Stimulated activated CD4-positive, alpha-beta T cell treated with anti-CD3 and anti-CD28 coated beads, Interleukin-2, amount 100 ng/mL, for 24 hours (primary cell): ENCODE measurements at regions not wholly inside any gene's neighbourhood (a gene's known extent, or its start where the extent isn't known, plus 50 kb on each side); places are given as distances from the start of the nearest gene placed in this dataset.
"Not testable (repeated sequence)": the region's sequence is repeated elsewhere in the genome, so short reads cannot be mapped to it uniquely, and the experiment has no call there.

Experiments
- DNase-seq, 2 donors: peaks; one replicate each; pipeline ENCODE4 v3.0.0-alpha.2; 2020

- DNase-seq: not testable (repeated sequence)
These were observed 63.5 kb downstream of the UNC93B1 start for GRCh38 chr11:67940440-67940839.

DNA sequence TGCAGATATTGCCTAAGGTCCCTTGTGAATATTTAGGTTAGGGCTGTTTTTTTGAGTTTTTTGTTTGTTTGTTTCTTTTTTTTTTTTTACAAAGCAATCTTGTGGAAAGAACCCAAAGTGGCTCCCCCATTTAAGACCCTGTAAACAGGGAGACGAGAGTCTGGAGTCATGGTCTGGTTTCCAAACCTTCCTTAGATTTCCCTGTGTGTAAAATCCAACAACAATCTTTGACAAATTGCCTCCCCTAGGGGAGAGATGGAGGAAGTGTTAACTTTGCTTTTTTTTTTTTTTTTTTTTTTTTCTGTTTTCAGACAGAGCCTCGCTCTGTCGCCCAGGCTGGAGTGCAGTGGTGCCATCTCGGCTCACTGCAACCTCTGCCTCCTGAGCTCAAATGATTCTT lies 64.9 kb downstream of the UNC93B1 start:
- not testable (repeated sequence) for DNase-seq

- DNase-seq: not testable (repeated sequence)
These were observed 65.5 kb downstream of the UNC93B1 start for GRCh38 chr11:67938371-67938770.

- not testable (repeated sequence) for DNase-seq
These were observed 80.3 kb downstream of the UNC93B1 start for GRCh38 chr11:67923565-67923964.

GRCh38 chr11:67920546-67920945 lies 83.4 kb downstream of the UNC93B1 start:
- peak; percentile 21 to 50 for DNase-seq

GRCh38 chr11:67912184-67912583 lies 91.7 kb downstream of the UNC93B1 start:
- not testable (repeated sequence) for DNase-seq

DNA sequence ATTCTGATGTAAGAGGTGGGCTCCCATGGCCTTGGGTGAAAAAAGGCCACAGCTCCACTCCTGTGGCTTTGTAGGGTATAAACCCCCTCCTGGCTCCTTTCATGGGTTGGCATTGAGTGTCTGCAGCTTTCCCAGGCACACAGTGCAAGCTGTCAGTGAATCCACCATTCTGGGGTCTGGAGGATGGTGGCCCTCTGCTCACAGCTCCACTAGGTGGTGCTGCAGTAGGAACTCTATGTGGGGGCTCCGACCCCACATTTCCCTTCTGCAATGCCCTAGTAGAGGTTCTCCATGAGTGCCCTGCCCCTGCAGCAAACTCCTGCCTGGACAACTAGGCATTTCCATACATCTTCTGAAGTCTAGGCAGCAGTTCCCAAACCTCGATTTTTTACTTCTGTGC lies 92.7 kb downstream of the UNC93B1 start:
- DNase-seq: not testable (repeated sequence)

DNA sequence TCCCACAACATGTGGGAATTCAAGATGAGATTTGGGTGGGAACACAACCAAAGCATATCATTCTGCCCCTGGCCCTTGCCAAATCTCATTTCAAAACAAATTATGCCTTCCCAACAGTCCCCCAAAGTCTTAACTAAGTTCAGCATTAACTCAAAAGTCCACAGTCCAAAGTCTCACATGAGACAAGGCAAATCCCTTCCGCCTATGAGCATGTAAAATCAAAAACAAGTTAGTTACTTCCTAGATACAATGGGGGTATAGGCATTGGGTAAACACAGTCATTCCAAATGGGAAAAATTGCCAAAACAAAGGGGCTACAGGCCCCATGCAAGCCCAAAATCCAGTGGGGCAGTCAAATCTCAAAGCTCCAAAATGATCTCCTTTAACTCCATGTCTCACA lies 93.1 kb downstream of the UNC93B1 start:
- DNase-seq: not testable (repeated sequence)

- not testable (repeated sequence) for DNase-seq
These were observed 96.9 kb downstream of the UNC93B1 start for GRCh38 chr11:67906969-67907368.

GRCh38 chr11:67899462-67899861 lies 104.4 kb downstream of the UNC93B1 start:
- DNase-seq: not testable (repeated sequence)

- DNase-seq: not testable (repeated sequence)
These were observed 110.4 kb downstream of the UNC93B1 start for GRCh38 chr11:67893487-67893886.

DNA sequence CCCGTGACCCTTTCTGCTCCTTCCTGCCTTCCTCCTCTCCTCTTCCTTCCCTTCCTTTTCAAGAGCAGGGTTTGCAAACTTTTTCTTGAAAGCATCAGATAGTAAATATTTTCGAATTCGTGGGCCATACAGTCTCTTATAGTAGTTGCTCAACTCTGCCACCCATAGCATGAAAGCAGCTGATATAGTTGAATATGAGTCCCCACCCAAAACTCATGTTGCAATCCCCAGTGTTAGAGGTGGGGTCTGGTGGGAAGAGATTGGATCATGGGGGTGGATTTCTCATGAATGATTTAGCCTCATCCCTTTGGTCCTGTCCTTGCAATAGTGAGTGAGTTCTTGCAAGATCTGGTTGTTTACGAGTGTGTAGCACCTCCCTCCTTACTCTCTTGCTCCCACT lies 114.3 kb downstream of the UNC93B1 start:
- not testable (repeated sequence) for DNase-seq

DNA sequence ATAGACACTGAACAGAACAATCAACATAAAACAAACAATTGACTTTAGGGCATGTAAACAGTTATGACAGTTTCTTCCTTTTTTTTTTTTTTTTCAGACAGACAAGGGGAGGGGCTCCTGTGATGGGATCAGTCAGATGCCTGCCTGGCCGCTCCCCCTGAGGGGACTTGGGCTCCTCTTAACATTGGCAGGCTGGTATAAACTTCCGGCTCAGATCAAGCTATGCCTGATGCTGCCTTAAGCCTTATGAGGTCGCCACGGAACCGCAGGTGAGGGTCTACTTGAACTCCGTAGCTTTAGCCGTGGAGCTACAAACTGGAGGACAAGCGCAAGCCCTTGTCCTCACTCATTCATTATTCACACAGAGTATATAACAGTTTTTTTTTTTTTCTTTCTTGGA lies 115.8 kb downstream of the UNC93B1 start:
- DNase-seq: not testable (repeated sequence)

DNA sequence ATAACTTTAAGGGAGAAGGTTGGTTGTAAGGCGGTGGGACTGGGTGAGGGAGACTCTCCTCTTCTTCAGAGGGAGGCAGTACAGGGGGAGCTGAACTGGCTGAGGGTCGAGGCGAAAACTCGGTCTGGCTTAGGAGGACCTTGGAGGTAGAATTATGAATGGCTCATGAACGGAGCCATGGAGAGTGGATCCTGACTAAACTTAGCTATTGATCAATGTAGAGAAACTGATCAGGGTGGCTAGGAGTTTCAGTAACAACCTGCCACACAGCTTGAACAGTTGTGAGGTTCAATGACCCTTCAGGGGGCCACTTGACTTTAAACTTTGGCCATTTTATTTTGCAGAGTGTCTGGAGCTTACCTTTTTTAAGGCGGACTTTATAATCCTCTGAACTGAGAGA lies 117.2 kb downstream of the UNC93B1 start:
- not testable (repeated sequence) for DNase-seq

DNA sequence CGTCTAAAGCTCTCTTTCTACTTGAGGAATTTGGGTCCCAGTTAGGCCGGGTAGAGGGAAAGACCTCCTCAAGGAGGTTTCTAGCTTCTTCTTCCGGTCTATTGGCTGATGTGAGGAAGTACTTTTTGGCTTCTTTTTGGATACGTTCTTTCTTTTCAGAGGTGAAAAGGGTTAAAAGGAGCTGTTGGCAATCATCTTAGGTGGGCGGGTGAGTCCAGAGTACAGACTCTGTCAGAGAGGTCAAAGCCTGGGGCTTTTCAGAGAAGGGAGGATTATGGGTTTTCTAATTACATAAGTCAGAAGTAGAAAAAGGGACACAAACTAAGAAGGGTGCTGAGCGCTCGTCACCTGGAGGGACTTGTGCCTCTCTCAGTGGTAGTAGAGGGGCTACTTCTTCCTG lies 117.7 kb downstream of the UNC93B1 start:
- DNase-seq: not testable (repeated sequence)

DNA sequence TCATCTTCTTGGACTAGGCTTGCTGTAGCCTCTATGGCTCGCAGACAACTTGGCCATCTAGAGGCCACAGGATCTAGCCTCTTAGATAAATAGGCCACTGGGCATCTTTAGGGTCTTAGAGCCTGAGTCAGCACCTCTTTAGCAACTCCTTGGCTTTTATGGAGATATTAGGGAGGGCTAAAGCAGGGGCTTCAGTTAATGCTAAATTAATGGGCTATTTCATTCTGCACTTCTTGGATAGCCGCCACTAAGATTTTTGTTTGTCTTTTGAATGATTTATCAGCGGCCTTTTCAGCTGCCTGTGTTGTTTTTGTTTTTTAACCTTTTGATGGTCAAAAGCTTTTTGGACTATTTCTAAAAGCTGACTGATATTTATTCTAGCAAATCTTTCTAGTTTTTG lies 118.3 kb downstream of the UNC93B1 start:
- DNase-seq: not testable (repeated sequence)

DNA sequence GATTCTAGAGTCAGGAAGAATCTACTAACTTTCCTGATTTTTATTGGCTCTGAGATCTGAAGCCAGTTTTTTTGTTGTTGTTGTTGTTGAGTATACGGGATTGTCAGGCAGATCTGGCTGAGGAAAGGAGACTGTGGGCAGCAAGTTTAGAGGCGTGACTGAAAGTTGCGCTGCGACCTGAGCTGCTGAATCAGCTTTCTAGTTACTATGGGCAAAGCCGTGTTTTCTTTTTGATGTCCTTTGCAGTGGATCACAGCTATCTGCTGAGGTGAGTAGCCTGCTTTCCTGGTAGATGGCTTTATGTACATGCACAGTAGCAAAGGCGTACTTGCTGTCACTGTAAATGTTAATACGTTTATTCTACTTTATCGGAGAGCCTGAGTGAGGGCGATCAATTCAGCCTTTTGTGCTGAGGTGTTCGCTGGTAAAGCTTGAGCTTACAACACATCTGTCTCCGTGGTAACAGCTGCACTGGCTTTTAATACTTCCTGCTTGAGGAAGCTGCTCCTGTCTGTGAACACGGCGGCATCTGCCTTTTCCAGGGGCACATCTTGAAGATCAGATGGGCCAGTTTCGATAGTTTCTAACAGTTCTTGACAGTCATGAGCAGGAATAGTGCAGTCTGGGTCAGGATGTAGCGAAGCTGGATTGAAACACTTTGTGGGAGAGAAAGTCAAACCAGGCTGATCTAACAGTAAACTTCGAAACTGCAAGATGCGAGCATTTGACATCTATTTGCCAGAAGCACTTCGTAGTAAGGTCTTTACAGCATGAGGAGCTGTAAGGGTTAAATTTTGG lies 118.9 kb downstream of the UNC93B1 start:
- peak; percentile 39 to 41 for DNase-seq

GRCh38 chr11:67884073-67884757 lies 119.7 kb downstream of the UNC93B1 start:
- DNase-seq: peak in 1 of 2 donors; percentile 19

DNA sequence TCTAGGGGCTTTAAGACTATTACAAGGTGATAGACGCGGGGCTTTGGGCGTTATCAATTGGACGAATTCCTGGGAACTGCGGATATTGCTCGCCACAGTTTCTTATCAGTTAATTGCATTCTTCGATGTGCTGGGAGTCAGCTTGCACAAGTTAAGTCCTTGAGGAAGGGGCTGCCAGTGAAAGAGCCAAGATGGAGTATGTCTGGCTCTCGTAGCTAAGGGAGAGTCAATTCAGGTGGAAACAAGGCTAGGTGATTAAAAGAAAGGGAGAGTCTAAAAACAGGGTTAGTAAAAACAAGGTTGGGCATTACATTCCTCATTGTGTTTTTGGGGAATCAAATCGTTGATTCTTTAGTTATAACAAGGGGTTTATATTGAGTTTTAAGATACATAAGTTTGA lies 121.6 kb downstream of the UNC93B1 start:
- not testable (repeated sequence) for DNase-seq

- DNase-seq: not testable (repeated sequence)
These were observed 122.1 kb downstream of the UNC93B1 start for GRCh38 chr11:67881836-67882235.

- DNase-seq: not testable (repeated sequence)
These were observed 123.2 kb downstream of the UNC93B1 start for GRCh38 chr11:67880594-67881196.

DNA sequence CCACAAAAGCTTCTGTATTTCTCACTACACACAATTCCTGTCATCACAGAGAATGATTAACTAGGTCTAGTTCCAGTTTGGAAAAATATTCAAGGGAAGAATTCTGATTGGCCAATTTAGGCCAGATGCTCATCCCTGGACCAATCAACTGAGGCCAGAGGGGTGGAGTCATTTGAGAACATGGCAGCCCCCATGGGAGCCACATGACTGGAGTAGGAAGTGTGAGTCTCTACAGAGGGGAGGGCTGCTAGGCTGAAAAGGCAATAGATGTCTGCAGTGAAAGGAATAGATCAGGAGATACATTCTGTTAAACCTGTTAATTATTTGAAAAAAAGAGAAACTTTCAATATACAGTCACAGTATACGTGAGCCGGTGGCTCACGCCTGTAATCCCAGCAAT lies 125.2 kb downstream of the UNC93B1 start:
- DNase-seq: not testable (repeated sequence)

- DNase-seq: peak; percentile 17 to 23
These were observed 126.6 kb downstream of the UNC93B1 start for GRCh38 chr11:67877316-67877715.

- DNase-seq: not testable (repeated sequence)
These were observed 130.7 kb downstream of the UNC93B1 start for GRCh38 chr11:67873223-67873622.
